Retinal pigment epithelial cell (primary cell): ENCODE measurements at regions not wholly inside any gene's neighbourhood (a gene's known extent, or its start where the extent isn't known, plus 50 kb on each side); places are given as distances from the start of the nearest gene placed in this dataset.

ENCODE experiments used
- DNase-seq: peaks from one replicate; pipeline ENCODE4 v3.0.0-alpha.2; 2010; ENCODE audit warnings: low read depth
- H3K4me3 ChIP-seq: 2 replicates; pipeline ENCODE4 v1.5.1; 2011; ENCODE audit warnings: mild to moderate bottlenecking, low read length, control low read depth, moderate library complexity
- CTCF ChIP-seq: conservative IDR thresholded peaks from 2 replicates; pipeline ENCODE4 v1.5.1; 2011; ENCODE audit warnings: low read depth, low read length, control low read depth, inconsistent platforms

GRCh38 chr17:12406623-12407215 lies 259.0 kb upstream of the MYOCD start:
- no peak overlapping the region for H3K4me3 ChIP-seq
- TF ChIP-seq CTCF, result no peak
- no peak for DNase-seq

GRCh38 chr17:12407495-12408252 lies 258.0 kb upstream of the MYOCD start:
- no peak for TF ChIP-seq CTCF
- no peak for DNase-seq
- no peak overlapping the region for H3K4me3 ChIP-seq

GRCh38 chr17:12409082-12409481 lies 256.6 kb upstream of the MYOCD start:
- no peak overlapping the region for H3K4me3 ChIP-seq
- TF ChIP-seq CTCF, result no peak
- DNase-seq, result no peak

- H3K4me3 ChIP-seq, result no peak overlapping the region
- DNase-seq, result no peak
- TF ChIP-seq CTCF, result no peak
Measured at GRCh38 chr17:12410717-12411116, 255.0 kb upstream of the MYOCD start.

- DNase-seq, result no peak
- H3K4me3 ChIP-seq, result no peak overlapping the region
- no peak for TF ChIP-seq CTCF
Measured at GRCh38 chr17:12415031-12415430, 250.7 kb upstream of the MYOCD start.

GRCh38 chr17:12421077-12421476 lies 244.6 kb upstream of the MYOCD start:
- H3K4me3 ChIP-seq, result no peak overlapping the region
- no peak for TF ChIP-seq CTCF
- no peak for DNase-seq

GRCh38 chr17:12421646-12422306 lies 243.9 kb upstream of the MYOCD start:
- H3K4me3 ChIP-seq, result no peak overlapping the region
- no peak for DNase-seq
- TF ChIP-seq CTCF, result no peak
